ENCODE measurements at regions not wholly inside any gene's neighbourhood (a gene's known extent, or its start where the extent isn't known, plus 50 kb on each side); places are given as distances from the start of the nearest gene placed in this dataset.

- Histone ChIP-seq H3K27me3 (ENCODE audit: control insufficient read depth, extremely low read depth, insufficient read depth, low read length) (no peaks in the 10 kb centered on the region), H3K4me3 (ENCODE audit: control insufficient read depth in 2 of 3, extremely low read depth in 1 of 3, insufficient read depth in 2 of 3, low read depth in 1 of 3, low read length in 3 of 3) (no peak overlapping the region), H3K9ac (ENCODE audit: control insufficient read depth, extremely low read depth, insufficient read depth, low read length) (no peak overlapping the region), H3K9me1 (ENCODE audit: control insufficient read depth, extremely low read depth, insufficient read depth, low read length) (no peaks in the 10 kb centered on the region), H2AFZ (ENCODE audit: control insufficient read depth, low read length) (no peak overlapping the region), H3K36me3 (ENCODE audit: control insufficient read depth in 2 of 2, extremely low read depth in 1 of 2, insufficient read depth in 2 of 2, low read length in 2 of 2) (no peaks in the 10 kb centered on the region), H4K20me1 (ENCODE audit: control insufficient read depth, extremely low read depth, insufficient read depth, low read length) (no peaks in the 10 kb centered on the region), H3K4me2 (ENCODE audit: control insufficient read depth, extremely low read depth, insufficient read depth, low read depth, low read length) (no peak overlapping the region), H3K79me2 (ENCODE audit: control insufficient read depth, insufficient read depth, low read length) (no peaks in the 10 kb centered on the region), H3K9me3 (ENCODE audit: control insufficient read depth, low read depth, low read length) (no peaks in the 10 kb centered on the region), H3K4me1 (ENCODE audit: control insufficient read depth, extremely low read depth, insufficient read depth, low read length) (no peaks in the 10 kb centered on the region), H3K27ac (ENCODE audit: control insufficient read depth, insufficient read depth, low read length) (no peak overlapping the region)
- FAIRE-seq, result no peak
- TF ChIP-seq EZH2 (IDR thresholded peaks at IDR 0.05; ENCODE audit: low read length) (no peak), CTCF (optimal IDR thresholded peaks at IDR 0.05 in 1 of 3, IDR thresholded peaks at IDR 0.05 in 1 of 3, conservative IDR thresholded peaks at IDR 0.05 in 1 of 3; ENCODE audit: extremely low read depth in 1 of 3, insufficient read depth in 2 of 3, low read length in 3 of 3) (no peak)
- dilution Hi-C loops (cut with MboI; ENCODE audit: extremely low pct_ligation_motif_present, low sequenced_read_pairs), result no loop called here
- no peak for DNase-seq (ENCODE audit: low read depth, low spot score)
Measured at GRCh38 chr1:242731446-242731845, 206.9 kb upstream of the PLD5 start.

GRCh38 chr1:242728696-242729095, 204.2 kb upstream of the PLD5 start:
- Histone ChIP-seq H4K20me1 (ENCODE audit: control insufficient read depth, extremely low read depth, insufficient read depth, low read length) (no peaks in the 10 kb centered on the region), H3K4me1 (ENCODE audit: control insufficient read depth, extremely low read depth, insufficient read depth, low read length) (no peaks in the 10 kb centered on the region), H3K27ac (ENCODE audit: control insufficient read depth, insufficient read depth, low read length) (no peak overlapping the region), H3K9ac (ENCODE audit: control insufficient read depth, extremely low read depth, insufficient read depth, low read length) (no peak overlapping the region), H2AFZ (ENCODE audit: control insufficient read depth, low read length) (no peak overlapping the region), H3K4me2 (ENCODE audit: control insufficient read depth, extremely low read depth, insufficient read depth, low read depth, low read length) (no peak overlapping the region), H3K36me3 (ENCODE audit: control insufficient read depth in 2 of 2, extremely low read depth in 1 of 2, insufficient read depth in 2 of 2, low read length in 2 of 2) (no peaks in the 10 kb centered on the region), H3K79me2 (ENCODE audit: control insufficient read depth, insufficient read depth, low read length) (no peaks in the 10 kb centered on the region), H3K4me3 (ENCODE audit: control insufficient read depth in 2 of 3, extremely low read depth in 1 of 3, insufficient read depth in 2 of 3, low read depth in 1 of 3, low read length in 3 of 3) (no peak overlapping the region), H3K9me1 (ENCODE audit: control insufficient read depth, extremely low read depth, insufficient read depth, low read length) (no peaks in the 10 kb centered on the region), H3K9me3 (ENCODE audit: control insufficient read depth, low read depth, low read length) (no peaks in the 10 kb centered on the region), H3K27me3 (ENCODE audit: control insufficient read depth, extremely low read depth, insufficient read depth, low read length) (no peaks in the 10 kb centered on the region)
- dilution Hi-C loops (cut with MboI; ENCODE audit: extremely low pct_ligation_motif_present, low sequenced_read_pairs), result no loop called here
- TF ChIP-seq CTCF (optimal IDR thresholded peaks at IDR 0.05 in 1 of 3, IDR thresholded peaks at IDR 0.05 in 1 of 3, conservative IDR thresholded peaks at IDR 0.05 in 1 of 3; ENCODE audit: extremely low read depth in 1 of 3, insufficient read depth in 2 of 3, low read length in 3 of 3), result no peak
- no peak for TF ChIP-seq EZH2 (IDR thresholded peaks at IDR 0.05; ENCODE audit: low read length)
- no peak for DNase-seq (ENCODE audit: low read depth, low spot score)
- FAIRE-seq, result no peak

All from keratinocyte (primary cell).